ENCODE measurements at regions not wholly inside any gene's neighbourhood (a gene's known extent, or its start where the extent isn't known, plus 50 kb on each side); places are given as distances from the start of the nearest gene placed in this dataset.

DNA sequence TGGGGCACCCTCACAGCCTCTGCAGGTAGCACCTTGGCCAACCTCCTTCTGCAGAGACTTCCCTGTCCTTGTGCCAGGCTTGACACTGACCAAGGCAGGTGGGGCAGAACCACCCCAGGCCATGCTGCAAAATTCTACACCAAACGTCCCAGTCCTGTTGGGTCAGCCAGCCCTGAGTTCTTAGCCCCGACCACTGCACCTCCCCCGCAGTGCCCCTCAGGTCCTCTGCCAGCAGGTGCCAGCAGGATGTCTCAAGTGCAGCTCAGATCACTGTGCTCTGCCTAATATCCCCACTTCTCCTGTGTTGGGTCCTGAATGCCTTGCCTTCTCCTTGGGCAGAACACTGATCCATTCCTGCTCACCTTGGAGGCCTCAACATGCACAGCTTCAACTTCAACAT is 999.7 kb downstream of the TBC1D22A start:
- no peaks in the 10 kb centered on the region for H3K27me3 ChIP-seq (replicated peaks; ENCODE audit: control insufficient read depth, insufficient read depth, low read length, poor library complexity, severe bottlenecking)
- H3K9me3 ChIP-seq (ENCODE audit: control insufficient read depth, low read length), result no peaks in the 10 kb centered on the region
- DNase-seq, result no peak
- no peaks in the 10 kb centered on the region for H3K36me3 ChIP-seq (ENCODE audit: control insufficient read depth, insufficient read depth, low read length)
- no peaks in the 10 kb centered on the region for H3K4me1 ChIP-seq (ENCODE audit: control insufficient read depth, insufficient read depth, low read length, poor library complexity, severe bottlenecking)
- H3K4me3 ChIP-seq (ENCODE audit: insufficient read depth, low read depth, low read length, poor library complexity, severe bottlenecking), result no peak overlapping the region
- no peak overlapping the region for H3K27ac ChIP-seq (ENCODE audit: insufficient read depth, low read length, poor library complexity, severe bottlenecking)

- Histone ChIP-seq H3K4me3 (ENCODE audit: insufficient read depth, low read depth, low read length, poor library complexity, severe bottlenecking) (no peak overlapping the region), H3K4me1 (ENCODE audit: control insufficient read depth, insufficient read depth, low read length, poor library complexity, severe bottlenecking) (no peaks in the 10 kb centered on the region), H3K27ac (ENCODE audit: insufficient read depth, low read length, poor library complexity, severe bottlenecking) (no peak overlapping the region), H3K27me3 (replicated peaks; ENCODE audit: control insufficient read depth, insufficient read depth, low read length, poor library complexity, severe bottlenecking) (no peaks in the 10 kb centered on the region), H3K36me3 (ENCODE audit: control insufficient read depth, insufficient read depth, low read length) (no peaks in the 10 kb centered on the region), H3K9me3 (ENCODE audit: control insufficient read depth, low read length) (no peaks in the 10 kb centered on the region)
- DNase-seq, result no peak
Observed at GRCh38 chr22:47759909-47760308, 997.5 kb downstream of the TBC1D22A start.

DNA sequence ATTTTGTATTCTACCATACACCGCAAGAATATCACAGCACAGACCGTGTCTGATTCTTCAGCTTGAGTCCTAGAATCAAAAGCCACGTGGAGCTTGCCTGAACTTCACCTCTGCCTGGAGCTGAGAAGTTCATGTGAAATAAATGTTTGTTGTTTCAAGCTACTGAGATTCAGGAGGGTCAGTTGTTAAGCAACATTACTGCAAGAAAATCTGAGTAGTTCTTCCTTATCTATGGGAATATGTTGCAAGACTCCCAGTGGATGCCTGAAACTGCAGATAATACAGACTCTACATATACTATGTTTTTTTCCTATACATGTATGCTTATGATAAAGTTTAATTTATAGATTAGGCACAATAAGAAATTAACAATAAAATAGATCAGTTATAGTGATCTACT is 995.3 kb downstream of the TBC1D22A start:
- DNase-seq, result no peak
- no peaks in the 10 kb centered on the region for H3K36me3 ChIP-seq (ENCODE audit: control insufficient read depth, insufficient read depth, low read length)
- no peaks in the 10 kb centered on the region for H3K9me3 ChIP-seq (ENCODE audit: control insufficient read depth, low read length)
- no peaks in the 10 kb centered on the region for H3K4me1 ChIP-seq (ENCODE audit: control insufficient read depth, insufficient read depth, low read length, poor library complexity, severe bottlenecking)
- H3K27me3 ChIP-seq (replicated peaks; ENCODE audit: control insufficient read depth, insufficient read depth, low read length, poor library complexity, severe bottlenecking), result no peaks in the 10 kb centered on the region
- H3K27ac ChIP-seq (ENCODE audit: insufficient read depth, low read length, poor library complexity, severe bottlenecking), result no peak overlapping the region
- no peak overlapping the region for H3K4me3 ChIP-seq (ENCODE audit: insufficient read depth, low read depth, low read length, poor library complexity, severe bottlenecking)

- DNase-seq, result no peak
- H3K27ac ChIP-seq (ENCODE audit: insufficient read depth, low read length, poor library complexity, severe bottlenecking), result no peak overlapping the region
- no peak overlapping the region for H3K4me3 ChIP-seq (ENCODE audit: insufficient read depth, low read depth, low read length, poor library complexity, severe bottlenecking)
- H3K4me1 ChIP-seq (ENCODE audit: control insufficient read depth, insufficient read depth, low read length, poor library complexity, severe bottlenecking), result no peaks in the 10 kb centered on the region
- H3K36me3 ChIP-seq (ENCODE audit: control insufficient read depth, insufficient read depth, low read length), result no peaks in the 10 kb centered on the region
- no peaks in the 10 kb centered on the region for H3K9me3 ChIP-seq (ENCODE audit: control insufficient read depth, low read length)
- H3K27me3 ChIP-seq (replicated peaks; ENCODE audit: control insufficient read depth, insufficient read depth, low read length, poor library complexity, severe bottlenecking), result no peaks in the 10 kb centered on the region
Observed at GRCh38 chr22:47750086-47750485, 987.6 kb downstream of the TBC1D22A start.

GRCh38 chr22:47748957-47749356 is 986.5 kb downstream of the TBC1D22A start:
- H3K4me1 ChIP-seq (ENCODE audit: control insufficient read depth, insufficient read depth, low read length, poor library complexity, severe bottlenecking), result no peaks in the 10 kb centered on the region
- H3K4me3 ChIP-seq (ENCODE audit: insufficient read depth, low read depth, low read length, poor library complexity, severe bottlenecking), result no peak overlapping the region
- H3K9me3 ChIP-seq (ENCODE audit: control insufficient read depth, low read length), result no peaks in the 10 kb centered on the region
- no peaks in the 10 kb centered on the region for H3K36me3 ChIP-seq (ENCODE audit: control insufficient read depth, insufficient read depth, low read length)
- no peaks in the 10 kb centered on the region for H3K27me3 ChIP-seq (replicated peaks; ENCODE audit: control insufficient read depth, insufficient read depth, low read length, poor library complexity, severe bottlenecking)
- DNase-seq, result no peak
- no peak overlapping the region for H3K27ac ChIP-seq (ENCODE audit: insufficient read depth, low read length, poor library complexity, severe bottlenecking)

DNA sequence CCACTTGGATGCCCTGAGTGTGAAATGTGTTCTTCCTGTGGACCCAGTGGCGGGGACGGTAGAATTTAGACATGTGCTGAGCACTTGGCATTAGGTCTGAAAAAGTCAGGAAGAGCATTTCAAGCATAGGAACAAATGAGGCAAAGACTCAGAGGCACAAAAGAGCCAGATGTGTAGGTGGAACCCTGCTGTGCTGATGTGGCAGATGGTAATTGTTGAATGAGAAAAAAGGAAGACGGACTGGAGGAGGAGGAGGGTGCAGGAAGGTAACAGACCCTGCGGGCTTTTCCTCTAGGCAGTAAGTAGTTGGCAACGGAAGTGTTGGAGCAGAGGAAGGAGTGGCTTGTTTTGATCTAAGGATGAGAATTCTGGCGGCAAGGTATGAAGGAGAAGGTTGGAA is 985.8 kb downstream of the TBC1D22A start:
- no peak for DNase-seq
- no peaks in the 10 kb centered on the region for H3K9me3 ChIP-seq (ENCODE audit: control insufficient read depth, low read length)
- H3K4me1 ChIP-seq (ENCODE audit: control insufficient read depth, insufficient read depth, low read length, poor library complexity, severe bottlenecking), result no peaks in the 10 kb centered on the region
- no peaks in the 10 kb centered on the region for H3K27me3 ChIP-seq (replicated peaks; ENCODE audit: control insufficient read depth, insufficient read depth, low read length, poor library complexity, severe bottlenecking)
- H3K36me3 ChIP-seq (ENCODE audit: control insufficient read depth, insufficient read depth, low read length), result no peaks in the 10 kb centered on the region
- H3K4me3 ChIP-seq (ENCODE audit: insufficient read depth, low read depth, low read length, poor library complexity, severe bottlenecking), result no peak overlapping the region
- H3K27ac ChIP-seq (ENCODE audit: insufficient read depth, low read length, poor library complexity, severe bottlenecking), result no peak overlapping the region

DNA sequence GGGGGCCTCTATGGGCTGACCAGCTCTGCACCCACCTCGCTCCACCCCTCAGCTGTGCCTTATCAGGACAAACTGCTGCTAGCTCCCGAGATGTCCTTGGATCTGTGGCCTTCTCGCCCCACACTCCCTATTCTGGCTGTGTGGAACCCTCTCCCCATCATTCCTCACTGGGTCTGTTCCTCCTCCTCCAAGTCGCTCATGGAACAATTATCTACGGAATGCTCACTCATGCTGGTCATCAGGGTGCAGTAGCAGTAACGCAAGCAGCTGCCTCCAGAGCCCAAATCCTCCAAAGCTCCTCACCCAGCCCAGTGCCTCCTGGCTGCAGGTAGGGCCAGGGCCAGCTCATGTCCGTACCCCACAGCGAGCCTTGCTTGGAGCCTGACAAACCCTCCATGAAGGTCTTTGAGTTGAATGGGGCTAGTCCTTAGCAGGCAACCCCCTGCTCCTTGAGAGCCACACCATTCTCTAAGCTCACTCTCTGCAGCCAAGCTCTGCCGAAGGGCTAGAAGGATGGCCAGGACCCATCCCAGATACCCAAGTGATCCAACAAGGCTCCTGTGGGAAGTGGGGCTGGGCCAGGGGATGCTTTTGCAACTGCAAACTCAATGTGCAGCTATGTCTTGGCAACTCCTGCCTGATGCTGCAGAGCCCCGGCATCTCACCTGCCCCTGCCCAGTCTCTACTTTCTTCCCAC is 977.8 kb downstream of the TBC1D22A start:
- no peaks in the 10 kb centered on the region for H3K4me1 ChIP-seq (ENCODE audit: control insufficient read depth, insufficient read depth, low read length, poor library complexity, severe bottlenecking)
- H3K27me3 ChIP-seq (replicated peaks; ENCODE audit: control insufficient read depth, insufficient read depth, low read length, poor library complexity, severe bottlenecking), result no peaks in the 10 kb centered on the region
- H3K27ac ChIP-seq (ENCODE audit: insufficient read depth, low read length, poor library complexity, severe bottlenecking), result no peak overlapping the region
- H3K9me3 ChIP-seq (ENCODE audit: control insufficient read depth, low read length), result no peaks in the 10 kb centered on the region
- no peak overlapping the region for H3K4me3 ChIP-seq (ENCODE audit: insufficient read depth, low read depth, low read length, poor library complexity, severe bottlenecking)
- DNase-seq, result no peak
- H3K36me3 ChIP-seq (ENCODE audit: control insufficient read depth, insufficient read depth, low read length), result no peaks in the 10 kb centered on the region

DNA sequence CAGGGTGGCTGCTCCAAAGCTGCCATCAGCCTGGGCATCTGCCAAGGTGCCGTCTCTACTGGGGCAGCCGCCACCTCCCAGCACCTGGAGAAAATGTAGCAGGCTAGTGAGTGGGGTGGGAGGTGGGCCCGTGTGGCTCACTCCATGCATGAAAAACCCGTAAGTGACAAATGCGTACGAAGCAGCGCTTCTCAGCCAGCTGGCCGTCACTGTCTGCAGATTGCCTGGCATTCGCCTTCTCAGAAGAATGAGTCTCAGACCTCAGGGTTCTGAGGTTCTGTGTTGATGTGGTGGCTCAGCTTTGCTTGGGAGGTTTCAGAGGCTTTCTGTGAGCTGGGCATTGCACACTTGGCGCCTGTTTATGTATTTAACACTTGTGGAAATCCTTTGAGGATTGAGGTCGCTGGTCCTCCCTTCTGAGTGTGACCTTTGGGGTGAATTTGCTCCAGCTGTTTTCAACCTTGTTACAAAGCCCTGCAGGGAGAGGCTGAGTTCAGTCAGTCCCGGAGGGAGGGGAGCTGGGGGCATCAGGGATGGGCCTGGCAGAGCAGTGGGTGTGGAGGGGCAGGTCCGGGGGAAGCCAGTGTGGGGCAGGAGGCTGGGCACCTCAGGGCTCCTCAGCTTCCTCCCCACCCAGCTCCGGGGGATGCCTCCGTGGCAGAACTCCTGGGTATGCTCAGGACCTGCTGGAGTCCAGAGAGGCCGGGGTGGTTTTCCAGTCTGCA is 977.0 kb downstream of the TBC1D22A start:
- Histone ChIP-seq H3K27me3 (replicated peaks; ENCODE audit: control insufficient read depth, insufficient read depth, low read length, poor library complexity, severe bottlenecking) (no peaks in the 10 kb centered on the region), H3K36me3 (ENCODE audit: control insufficient read depth, insufficient read depth, low read length) (no peaks in the 10 kb centered on the region), H3K27ac (ENCODE audit: insufficient read depth, low read length, poor library complexity, severe bottlenecking) (no peak overlapping the region), H3K4me3 (ENCODE audit: insufficient read depth, low read depth, low read length, poor library complexity, severe bottlenecking) (no peak overlapping the region), H3K9me3 (ENCODE audit: control insufficient read depth, low read length) (no peaks in the 10 kb centered on the region), H3K4me1 (ENCODE audit: control insufficient read depth, insufficient read depth, low read length, poor library complexity, severe bottlenecking) (no peaks in the 10 kb centered on the region)
- no peak for DNase-seq

- DNase-seq, result no peak
Observed at GRCh38 chr22:47738472-47739013, 976.1 kb downstream of the TBC1D22A start.

More at GRCh38 chr22:47738472-47739013, 976.1 kb downstream of the TBC1D22A start:
- no peaks in the 10 kb centered on the region for H3K9me3 ChIP-seq (ENCODE audit: control insufficient read depth, low read length)
- no peaks in the 10 kb centered on the region for H3K27me3 ChIP-seq (replicated peaks; ENCODE audit: control insufficient read depth, insufficient read depth, low read length, poor library complexity, severe bottlenecking)
- no peak overlapping the region for H3K27ac ChIP-seq (ENCODE audit: insufficient read depth, low read length, poor library complexity, severe bottlenecking)
- H3K36me3 ChIP-seq (ENCODE audit: control insufficient read depth, insufficient read depth, low read length), result no peaks in the 10 kb centered on the region
- no peak overlapping the region for H3K4me3 ChIP-seq (ENCODE audit: insufficient read depth, low read depth, low read length, poor library complexity, severe bottlenecking)
- no peaks in the 10 kb centered on the region for H3K4me1 ChIP-seq (ENCODE audit: control insufficient read depth, insufficient read depth, low read length, poor library complexity, severe bottlenecking)
